Stomach (tissue), 4 donors: ENCODE measurements at regions not wholly inside any gene's neighbourhood (a gene's known extent, or its start where the extent isn't known, plus 50 kb on each side); places are given as distances from the start of the nearest gene placed in this dataset.

Experiments used
- CTCF ChIP-seq, 7 experiments: fragments of 450-650 bp in 4 of 7; fragments of 200-600 bp in 3 of 7; sonication (generic) in 3 of 7; IDR thresholded peaks; one replicate each; pipeline ENCODE4 v1.5.1; 2016 to 2019; ENCODE audit warnings: antibody characterized with exemption in 7 of 7, control low read depth in 2 of 7, mild to moderate bottlenecking in 1 of 7
- POLR2A ChIP-seq, 4 donors: fragments of 450-650 bp; IDR thresholded peaks; one replicate each; pipeline ENCODE4 v1.6.1; 2016; ENCODE audit warnings: antibody characterized with exemption in 4 of 4, control low read depth in 2 of 4, mild to moderate bottlenecking in 1 of 4, moderate library complexity in 1 of 4
- POLR2AphosphoS5 ChIP-seq, 3 donors: sonication (generic); formaldehyde crosslinking; IDR thresholded peaks; one replicate each; pipeline ENCODE4 v1.6.1; 2016; ENCODE audit warnings: antibody characterized with exemption in 3 of 3

GRCh38 chr12:97299847-97300246 lies 162.8 kb upstream of the RMST start:
- TF ChIP-seq CTCF (IDR thresholded peaks at IDR 0.05) (no peak), POLR2AphosphoS5 (IDR thresholded peaks at IDR 0.05) (no peak), POLR2A (IDR thresholded peaks at IDR 0.05) (no peak)
